ENCODE measurements at regions not wholly inside any gene's neighbourhood (a gene's known extent, or its start where the extent isn't known, plus 50 kb on each side); places are given as distances from the start of the nearest gene placed in this dataset.

- TF ChIP-seq CTCF (IDR thresholded peaks at IDR 0.05; ENCODE audit: low read length) (no peak), EZH2 (optimal IDR thresholded peaks at IDR 0.05; ENCODE audit: low read depth, low read length) (no peak), EZH2phosphoT487 (IDR thresholded peaks at IDR 0.05; ENCODE audit: low read length) (no peak)
Measured at GRCh38 chr15:95973566-95974256, 356.8 kb upstream of the NR2F2 start.

All from MM.1S (cell line).